Fibroblast of pulmonary artery (primary cell): ENCODE measurements at regions not wholly inside any gene's neighbourhood (a gene's known extent, or its start where the extent isn't known, plus 50 kb on each side); places are given as distances from the start of the nearest gene placed in this dataset.
A peak's percentile ranks its signal among the peaks of the same experiment; 100 is the strongest.
"Not testable (repeated sequence)": the region's sequence is repeated elsewhere in the genome, so short reads cannot be mapped to it uniquely, and the experiment has no call there.

Experiments used
- DNase-seq: peaks from one replicate; pipeline ENCODE4 v3.0.0-alpha.2; 2010; ENCODE audit warnings: low read depth
- H3K4me3 ChIP-seq: replicated peaks from 2 replicates; pipeline ENCODE4 v1.5.1; 2011; ENCODE audit warnings: low read depth, mild to moderate bottlenecking, control low read depth, low read length, moderate library complexity
- CTCF ChIP-seq: IDR thresholded peaks from 2 replicates; pipeline ENCODE4 v1.5.1; 2011; ENCODE audit warnings: mild to moderate bottlenecking, control low read depth, low read length, inconsistent platforms; ENCODE audit errors: missing control alignments

- H3K4me3 ChIP-seq = no peak overlapping the region
- no peak for DNase-seq
- no peak for TF ChIP-seq CTCF
These were observed 954.6 kb downstream of the TSN start for GRCh38 chr2:122710049-122710448.

GRCh38 chr2:122713800-122714199 lies 958.3 kb downstream of the TSN start:
- DNase-seq = no peak
- TF ChIP-seq CTCF = no peak
- no peak overlapping the region for H3K4me3 ChIP-seq

- H3K4me3 ChIP-seq, DNase-seq: not testable (repeated sequence)
These were observed 965.4 kb downstream of the TSN start for GRCh38 chr2:122720822-122721221.

- TF ChIP-seq CTCF = no peak
- DNase-seq = peak; percentile 44
- H3K4me3 ChIP-seq = no peak overlapping the region
These were observed 979.4 kb downstream of the TSN start for GRCh38 chr2:122734766-122735424.

GRCh38 chr2:122736279-122736678 lies 980.8 kb downstream of the TSN start:
- DNase-seq = peak; percentile 44
- no peak overlapping the region for H3K4me3 ChIP-seq
- TF ChIP-seq CTCF = no peak

- DNase-seq = peak; percentile 58
- no peak overlapping the region for H3K4me3 ChIP-seq
- TF ChIP-seq CTCF = no peak
These were observed 982.1 kb downstream of the TSN start for GRCh38 chr2:122737429-122738077.

GRCh38 chr2:122739732-122740593 lies 984.5 kb downstream of the TSN start:
- no peak for TF ChIP-seq CTCF
- DNase-seq = no peak
- no peak overlapping the region for H3K4me3 ChIP-seq
